Gastrocnemius medialis (tissue), 4 donors: ENCODE measurements at regions not wholly inside any gene's neighbourhood (a gene's known extent, or its start where the extent isn't known, plus 50 kb on each side); places are given as distances from the start of the nearest gene placed in this dataset.

Experiments used
- POLR2A ChIP-seq, 2 donors: fragments of 450-650 bp; IDR thresholded peaks; one replicate each; pipeline ENCODE4 v1.6.1; 2017; ENCODE audit warnings: antibody characterized with exemption in 2 of 2, mild to moderate bottlenecking in 2 of 2, moderate library complexity in 2 of 2
- TF ChIP-seq, protein P1 (sequence below), 5 experiments: fragments of 450-650 bp in 3 of 5; fragments of 200-600 bp in 2 of 5; sonication (generic) in 2 of 5; IDR thresholded peaks in 4 of 5; conservative IDR thresholded peaks in 1 of 5; 1 replicate in 4 of 5; 2 replicates in 1 of 5; pipeline ENCODE4 v1.5.1; 2016 to 2019; ENCODE audit warnings: antibody characterized with exemption in 5 of 5, mild to moderate bottlenecking in 3 of 5, moderate library complexity in 3 of 5

DNA sequence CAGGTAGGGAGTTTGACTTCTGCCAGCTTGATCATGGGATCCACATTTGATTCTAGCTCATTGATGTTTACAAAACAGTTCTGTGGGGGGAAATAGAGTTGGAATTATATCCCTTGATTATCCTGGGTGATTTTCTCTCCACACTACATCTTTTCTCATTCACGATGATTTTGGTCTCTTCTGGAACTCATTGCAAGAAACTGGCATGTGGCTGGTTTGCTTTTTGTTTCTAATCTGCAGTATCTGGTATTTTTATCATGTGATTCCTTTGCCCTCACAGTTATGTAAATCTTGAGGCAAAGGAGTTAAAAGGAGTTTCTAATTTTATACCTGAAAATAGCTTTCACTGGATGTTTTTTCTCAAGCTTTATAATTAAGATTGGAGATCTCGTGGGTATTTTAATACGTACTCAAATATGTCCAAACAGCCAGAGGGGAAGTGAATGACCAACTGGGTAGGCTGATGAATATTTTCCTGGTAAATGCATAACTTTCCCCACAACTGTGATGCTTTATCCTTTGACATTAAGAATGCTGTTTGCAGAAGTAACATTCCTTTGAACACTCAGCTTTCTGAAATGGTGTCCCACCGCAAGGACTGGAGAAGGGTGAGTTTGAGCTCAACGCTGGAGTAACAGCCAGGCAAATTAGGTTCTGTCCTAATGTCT lies 502.9 kb upstream of the ZEB2 start:
- TF ChIP-seq POLR2A (IDR thresholded peaks at IDR 0.05): no peak
- TF ChIP-seq, protein P1, sequence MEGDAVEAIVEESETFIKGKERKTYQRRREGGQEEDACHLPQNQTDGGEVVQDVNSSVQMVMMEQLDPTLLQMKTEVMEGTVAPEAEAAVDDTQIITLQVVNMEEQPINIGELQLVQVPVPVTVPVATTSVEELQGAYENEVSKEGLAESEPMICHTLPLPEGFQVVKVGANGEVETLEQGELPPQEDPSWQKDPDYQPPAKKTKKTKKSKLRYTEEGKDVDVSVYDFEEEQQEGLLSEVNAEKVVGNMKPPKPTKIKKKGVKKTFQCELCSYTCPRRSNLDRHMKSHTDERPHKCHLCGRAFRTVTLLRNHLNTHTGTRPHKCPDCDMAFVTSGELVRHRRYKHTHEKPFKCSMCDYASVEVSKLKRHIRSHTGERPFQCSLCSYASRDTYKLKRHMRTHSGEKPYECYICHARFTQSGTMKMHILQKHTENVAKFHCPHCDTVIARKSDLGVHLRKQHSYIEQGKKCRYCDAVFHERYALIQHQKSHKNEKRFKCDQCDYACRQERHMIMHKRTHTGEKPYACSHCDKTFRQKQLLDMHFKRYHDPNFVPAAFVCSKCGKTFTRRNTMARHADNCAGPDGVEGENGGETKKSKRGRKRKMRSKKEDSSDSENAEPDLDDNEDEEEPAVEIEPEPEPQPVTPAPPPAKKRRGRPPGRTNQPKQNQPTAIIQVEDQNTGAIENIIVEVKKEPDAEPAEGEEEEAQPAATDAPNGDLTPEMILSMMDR (IDR thresholded peaks at IDR 0.05 in 4 of 5, conservative IDR thresholded peaks at IDR 0.05 in 1 of 5): no peak
